ENCODE measurements at regions not wholly inside any gene's neighbourhood (a gene's known extent, or its start where the extent isn't known, plus 50 kb on each side); places are given as distances from the start of the nearest gene placed in this dataset.
A peak's percentile ranks its signal among the peaks of the same experiment; 100 is the strongest.
"Not testable (repeated sequence)": the region's sequence is repeated elsewhere in the genome, so short reads cannot be mapped to it uniquely, and the experiment has no call there.

GRCh38 chr2:181737302-181737701 lies 57.0 kb upstream of the NEUROD1 start:
- not testable (repeated sequence) for H3K27ac Mint-ChIP-seq; H3K4me3 Mint-ChIP-seq; H3K36me3 Mint-ChIP-seq (ENCODE audit: low read depth); H3K27me3 Mint-ChIP-seq (ENCODE audit: low read depth, poor library complexity); DNase-seq; H3K4me1 Mint-ChIP-seq
- H3K9me3 Mint-ChIP-seq: peaks cover 20% of the 10 kb centered on the region

- Mint-ChIP-seq H3K9me3 (peaks cover 18% of the 10 kb centered on the region), H3K36me3 (ENCODE audit: low read depth) (no peaks in the 10 kb centered on the region), H3K27me3 (ENCODE audit: low read depth, poor library complexity) (peaks cover 6% of the 10 kb centered on the region), H3K4me1 (peaks cover 5% of the 10 kb centered on the region), H3K27ac (no peak overlapping the region), H3K4me3 (no peak overlapping the region)
- DNase-seq: no peak
- peak; percentile 29 for TF ChIP-seq CTCF (IDR thresholded peaks at IDR 0.05)
Observed at GRCh38 chr2:181738074-181738473, 57.8 kb upstream of the NEUROD1 start.

- Mint-ChIP-seq H3K9me3 (peaks cover 18% of the 10 kb centered on the region), H3K36me3 (ENCODE audit: low read depth) (no peaks in the 10 kb centered on the region), H3K4me3 (no peak overlapping the region), H3K27ac (no peak overlapping the region), H3K4me1 (peaks cover 10% of the 10 kb centered on the region), H3K27me3 (ENCODE audit: low read depth, poor library complexity) (peaks cover 6% of the 10 kb centered on the region)
- TF ChIP-seq CTCF (IDR thresholded peaks at IDR 0.05): no peak
- DNase-seq: no peak
Observed at GRCh38 chr2:181738563-181738962, 58.2 kb upstream of the NEUROD1 start.

GRCh38 chr2:181741756-181742155 lies 61.4 kb upstream of the NEUROD1 start:
- Mint-ChIP-seq H3K4me3 (no peak overlapping the region), H3K4me1 (peaks cover 17% of the 10 kb centered on the region), H3K27me3 (ENCODE audit: low read depth, poor library complexity) (peaks cover 6% of the 10 kb centered on the region), H3K36me3 (ENCODE audit: low read depth) (no peaks in the 10 kb centered on the region), H3K27ac (no peak overlapping the region), H3K9me3 (peaks cover 5% of the 10 kb centered on the region)
- DNase-seq: no peak
- TF ChIP-seq CTCF (IDR thresholded peaks at IDR 0.05): no peak

- no peak for DNase-seq
- Mint-ChIP-seq H3K27ac (no peak overlapping the region), H3K4me1 (peaks cover 17% of the 10 kb centered on the region), H3K36me3 (ENCODE audit: low read depth) (no peaks in the 10 kb centered on the region), H3K27me3 (ENCODE audit: low read depth, poor library complexity) (peaks cover 6% of the 10 kb centered on the region), H3K4me3 (no peak overlapping the region), H3K9me3 (peaks cover 7% of the 10 kb centered on the region)
- no peak for TF ChIP-seq CTCF (IDR thresholded peaks at IDR 0.05)
Observed at GRCh38 chr2:181742361-181742760, 62.0 kb upstream of the NEUROD1 start.

GRCh38 chr2:181742922-181743722 lies 62.8 kb upstream of the NEUROD1 start:
- DNase-seq: peak; percentile 16
- Mint-ChIP-seq H3K9me3 (peaks cover 13% of the 10 kb centered on the region), H3K36me3 (ENCODE audit: low read depth) (peaks cover 1% of the 10 kb centered on the region), H3K4me1 (peaks cover 17% of the 10 kb centered on the region), H3K27me3 (ENCODE audit: low read depth, poor library complexity) (peaks cover 6% of the 10 kb centered on the region), H3K27ac (no peak overlapping the region), H3K4me3 (no peak overlapping the region)
- peak; percentile 54 for TF ChIP-seq CTCF (IDR thresholded peaks at IDR 0.05)
